Glomerular visceral epithelial cell (primary cell): ENCODE measurements at regions not wholly inside any gene's neighbourhood (a gene's known extent, or its start where the extent isn't known, plus 50 kb on each side); places are given as distances from the start of the nearest gene placed in this dataset.

Experiments
- DNase-seq: peaks from one replicate; pipeline ENCODE4 v3.0.0-alpha.2; 2016; ENCODE audit errors: extremely low spot score

- DNase-seq, result no peak
Measured at GRCh38 chr1:95994643-95995042, 726.9 kb upstream of the PTBP2 start.

GRCh38 chr1:96002201-96002600 is 719.4 kb upstream of the PTBP2 start:
- no peak for DNase-seq

GRCh38 chr1:96002969-96003964 is 718.3 kb upstream of the PTBP2 start:
- DNase-seq, result no peak

GRCh38 chr1:96009831-96010434 is 711.7 kb upstream of the PTBP2 start:
- no peak for DNase-seq

GRCh38 chr1:96011606-96012005 is 710.0 kb upstream of the PTBP2 start:
- no peak for DNase-seq

GRCh38 chr1:96016219-96016618 is 705.4 kb upstream of the PTBP2 start:
- DNase-seq, result no peak

- DNase-seq, result no peak
Measured at GRCh38 chr1:96020378-96020777, 701.2 kb upstream of the PTBP2 start.

- DNase-seq, result no peak
Measured at GRCh38 chr1:96025062-96025461, 696.5 kb upstream of the PTBP2 start.

GRCh38 chr1:96028071-96028470 is 693.5 kb upstream of the PTBP2 start:
- no peak for DNase-seq

GRCh38 chr1:96030312-96030711 is 691.3 kb upstream of the PTBP2 start:
- DNase-seq, result no peak

GRCh38 chr1:96034006-96034405 is 687.6 kb upstream of the PTBP2 start:
- no peak for DNase-seq

GRCh38 chr1:96036763-96037162 is 684.8 kb upstream of the PTBP2 start:
- no peak for DNase-seq

- DNase-seq, result no peak
Measured at GRCh38 chr1:96038636-96039035, 682.9 kb upstream of the PTBP2 start.

GRCh38 chr1:96039910-96040309 is 681.7 kb upstream of the PTBP2 start:
- no peak for DNase-seq

- DNase-seq, result no peak
Measured at GRCh38 chr1:96041470-96041869, 680.1 kb upstream of the PTBP2 start.

GRCh38 chr1:96048572-96049212 is 672.9 kb upstream of the PTBP2 start:
- no peak for DNase-seq

- no peak for DNase-seq
Measured at GRCh38 chr1:96049759-96050409, 671.7 kb upstream of the PTBP2 start.

GRCh38 chr1:96059276-96059675 is 662.3 kb upstream of the PTBP2 start:
- DNase-seq, result no peak

GRCh38 chr1:96059736-96060135 is 661.8 kb upstream of the PTBP2 start:
- no peak for DNase-seq

- no peak for DNase-seq
Measured at GRCh38 chr1:96060621-96061020, 661.0 kb upstream of the PTBP2 start.

GRCh38 chr1:96072021-96072420 is 649.6 kb upstream of the PTBP2 start:
- DNase-seq, result no peak

GRCh38 chr1:96073100-96073499 is 648.5 kb upstream of the PTBP2 start:
- no peak for DNase-seq
